GM12801 (cell line): ENCODE measurements at regions not wholly inside any gene's neighbourhood (a gene's known extent, or its start where the extent isn't known, plus 50 kb on each side); places are given as distances from the start of the nearest gene placed in this dataset.

Experiments
- TF ChIP-seq, protein P1 (sequence below): IDR thresholded peaks from one replicate; pipeline ENCODE4 v1.5.1; 2011; ENCODE audit warnings: control low read depth; ENCODE audit not compliant: insufficient read length; ENCODE audit errors: extremely low read depth

DNA sequence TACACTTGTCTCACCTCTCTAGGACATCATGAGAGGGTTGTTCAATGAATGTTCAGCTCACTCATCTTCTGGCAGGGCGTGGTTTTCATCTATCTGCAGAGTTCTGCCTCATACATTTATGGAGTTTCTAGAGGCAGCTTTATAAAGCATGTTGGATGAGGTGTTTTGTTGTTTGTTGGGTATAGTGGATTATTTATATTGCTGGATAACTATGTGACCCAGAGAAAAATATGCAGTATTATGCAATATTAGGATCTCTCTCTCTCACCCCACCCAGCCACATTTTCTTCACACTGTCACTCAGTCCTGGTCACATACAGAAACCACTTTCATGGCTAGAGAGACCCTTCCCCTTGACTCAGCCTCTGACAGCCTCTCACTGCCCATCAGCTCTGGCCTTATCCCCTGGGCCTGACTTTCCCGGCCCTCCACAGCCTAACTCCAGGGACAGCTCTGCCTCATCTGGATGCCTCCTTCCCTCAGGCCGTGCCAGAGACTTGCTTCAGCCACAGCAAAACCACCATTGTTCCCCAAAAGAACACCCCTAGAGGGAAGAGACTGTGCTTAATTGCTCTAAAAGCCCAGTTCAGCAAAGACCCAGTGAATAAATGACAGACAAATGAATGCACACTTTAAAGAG, 260.3 kb downstream of the MYCN start:
- TF ChIP-seq, protein P1, sequence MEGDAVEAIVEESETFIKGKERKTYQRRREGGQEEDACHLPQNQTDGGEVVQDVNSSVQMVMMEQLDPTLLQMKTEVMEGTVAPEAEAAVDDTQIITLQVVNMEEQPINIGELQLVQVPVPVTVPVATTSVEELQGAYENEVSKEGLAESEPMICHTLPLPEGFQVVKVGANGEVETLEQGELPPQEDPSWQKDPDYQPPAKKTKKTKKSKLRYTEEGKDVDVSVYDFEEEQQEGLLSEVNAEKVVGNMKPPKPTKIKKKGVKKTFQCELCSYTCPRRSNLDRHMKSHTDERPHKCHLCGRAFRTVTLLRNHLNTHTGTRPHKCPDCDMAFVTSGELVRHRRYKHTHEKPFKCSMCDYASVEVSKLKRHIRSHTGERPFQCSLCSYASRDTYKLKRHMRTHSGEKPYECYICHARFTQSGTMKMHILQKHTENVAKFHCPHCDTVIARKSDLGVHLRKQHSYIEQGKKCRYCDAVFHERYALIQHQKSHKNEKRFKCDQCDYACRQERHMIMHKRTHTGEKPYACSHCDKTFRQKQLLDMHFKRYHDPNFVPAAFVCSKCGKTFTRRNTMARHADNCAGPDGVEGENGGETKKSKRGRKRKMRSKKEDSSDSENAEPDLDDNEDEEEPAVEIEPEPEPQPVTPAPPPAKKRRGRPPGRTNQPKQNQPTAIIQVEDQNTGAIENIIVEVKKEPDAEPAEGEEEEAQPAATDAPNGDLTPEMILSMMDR = no peak

DNA sequence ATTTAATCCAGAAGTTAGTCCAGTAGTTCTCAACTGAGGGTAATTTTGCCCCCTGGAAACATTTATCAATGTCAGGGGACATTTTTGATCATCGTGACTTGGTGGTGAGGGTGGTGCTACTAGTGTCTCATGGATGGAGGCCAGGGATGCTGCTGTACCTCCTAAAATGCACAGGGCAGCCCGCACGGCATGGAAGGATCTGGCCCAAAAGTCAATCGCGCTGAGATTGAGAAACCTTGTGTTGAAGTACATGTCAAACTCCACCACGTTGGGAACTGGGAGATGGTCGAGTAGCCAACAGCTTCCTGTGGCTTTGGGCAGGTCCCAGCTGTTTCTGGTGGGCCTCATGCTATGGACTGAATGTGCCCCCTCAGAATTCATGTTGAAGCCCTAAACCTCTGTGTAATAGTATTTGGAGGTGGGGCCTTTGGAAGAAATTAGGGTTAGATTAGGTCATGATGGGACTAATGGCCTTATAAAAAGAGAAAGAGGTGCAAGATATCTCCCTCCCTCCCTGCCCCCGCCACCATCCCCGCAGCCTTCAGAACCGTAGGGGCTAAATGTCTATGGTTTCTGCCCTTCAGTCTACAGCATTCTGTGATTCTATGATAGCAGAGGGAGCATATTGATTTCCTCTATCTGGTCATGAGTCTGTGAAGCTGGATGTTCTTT, 259.7 kb downstream of the MYCN start:
- TF ChIP-seq, protein P1 = no peak

GRCh38 chr2:16198166-16198912, 258.0 kb downstream of the MYCN start:
- TF ChIP-seq, protein P1 = no peak

- TF ChIP-seq, protein P1 = no peak
These were observed 257.3 kb downstream of the MYCN start for GRCh38 chr2:16197504-16198147.

DNA sequence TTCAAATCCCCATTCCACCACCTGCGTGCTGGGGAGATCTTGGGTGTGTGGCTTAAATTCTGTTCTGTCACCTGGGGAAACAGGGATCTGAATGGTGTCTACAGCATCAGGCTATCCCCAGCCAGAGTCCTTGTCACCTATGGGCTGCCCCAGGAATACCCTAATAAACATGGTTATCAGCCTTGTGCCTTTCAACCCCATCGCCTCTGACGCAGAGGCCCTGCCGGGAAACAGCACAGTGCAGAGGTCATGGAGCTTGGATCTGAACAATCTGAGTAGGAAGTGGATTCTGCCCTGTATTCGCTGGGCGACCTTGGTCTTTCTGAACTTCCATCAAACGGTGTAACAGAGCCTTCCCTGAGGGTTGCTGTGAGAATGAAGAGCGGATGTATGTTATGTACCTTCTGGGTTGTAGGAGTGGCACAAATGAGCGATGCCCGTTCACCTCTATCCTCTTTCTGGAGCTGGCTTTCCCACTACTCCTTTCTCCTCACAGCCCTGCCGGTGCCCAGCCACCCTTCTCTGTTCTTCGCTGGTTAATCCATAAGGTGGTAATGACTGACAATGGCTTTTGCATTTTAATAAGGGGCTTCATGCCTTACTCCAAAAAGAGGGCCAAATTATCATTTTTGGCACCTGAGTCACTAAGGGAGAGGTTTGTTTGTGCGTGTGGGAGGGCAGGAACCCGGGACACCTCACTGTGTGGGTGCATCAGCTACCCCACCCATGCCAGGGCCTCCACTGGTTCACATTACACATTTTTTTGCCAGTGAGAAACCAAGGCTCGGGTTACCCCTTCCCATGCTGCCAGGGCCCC, 256.5 kb downstream of the MYCN start:
- TF ChIP-seq, protein P1 = no peak

- TF ChIP-seq, protein P1 = no peak
These were observed 255.3 kb downstream of the MYCN start for GRCh38 chr2:16195681-16196070.
